BLaER1 (cell line): ENCODE measurements at regions not wholly inside any gene's neighbourhood (a gene's known extent, or its start where the extent isn't known, plus 50 kb on each side); places are given as distances from the start of the nearest gene placed in this dataset.

ENCODE experiments used
- H3K27ac ChIP-seq: shearing (Covaris generic); formaldehyde crosslinking; 2 replicates; pipeline ENCODE4 v1.8.1; 2022
- H3K27me3 ChIP-seq: shearing (Covaris generic); formaldehyde crosslinking; 2 replicates; pipeline ENCODE4 v1.8.1; 2022
- H3K36me3 ChIP-seq: shearing (Covaris generic); formaldehyde crosslinking; 2 replicates; pipeline ENCODE4 v1.8.1; 2022
- H3K4me1 ChIP-seq: shearing (Covaris generic); formaldehyde crosslinking; 2 replicates; pipeline ENCODE4 v1.8.1; 2022
- H3K4me2 ChIP-seq: shearing (Covaris generic); formaldehyde crosslinking; 2 replicates; pipeline ENCODE4 v1.8.1; 2022
- H3K4me3 ChIP-seq: shearing (Covaris generic); formaldehyde crosslinking; 2 replicates; pipeline ENCODE4 v1.8.1; 2022
- H3K9ac ChIP-seq: shearing (Covaris generic); formaldehyde crosslinking; 2 replicates; pipeline ENCODE4 v1.8.1; 2022
- H3K9me3 ChIP-seq: shearing (Covaris generic); formaldehyde crosslinking; 2 replicates; pipeline ENCODE4 v1.8.1; 2022
- H4K20me1 ChIP-seq: shearing (Covaris generic); formaldehyde crosslinking; 2 replicates; pipeline ENCODE4 v1.8.1; 2022
- Cebpa-rat ChIP-seq: shearing (Covaris generic); IDR thresholded peaks from 2 replicates; pipeline ENCODE4 v1.8.1; 2022

- H3K4me3 ChIP-seq, result no peak overlapping the region
- H3K4me1 ChIP-seq, result no peaks in the 10 kb centered on the region
- no peak overlapping the region for H3K27ac ChIP-seq
- H3K27me3 ChIP-seq, result no peaks in the 10 kb centered on the region
- no peak overlapping the region for H3K4me2 ChIP-seq
- no peaks in the 10 kb centered on the region for H4K20me1 ChIP-seq
- H3K9me3 ChIP-seq, result no peaks in the 10 kb centered on the region
- H3K9ac ChIP-seq, result no peak overlapping the region
- TF ChIP-seq Cebpa-rat, result no peak
- no peaks in the 10 kb centered on the region for H3K36me3 ChIP-seq
These were observed 154.5 kb upstream of the PKN2 start for GRCh38 chr1:88529581-88529980.

GRCh38 chr1:88530246-88530645 is 153.8 kb upstream of the PKN2 start:
- Histone ChIP-seq H3K36me3 (no peaks in the 10 kb centered on the region), H3K27ac (no peak overlapping the region), H3K4me2 (no peak overlapping the region), H3K27me3 (no peaks in the 10 kb centered on the region), H3K4me3 (no peak overlapping the region), H3K9ac (no peak overlapping the region), H4K20me1 (no peaks in the 10 kb centered on the region), H3K9me3 (no peaks in the 10 kb centered on the region), H3K4me1 (no peaks in the 10 kb centered on the region)
- TF ChIP-seq Cebpa-rat, result no peak

- no peak overlapping the region for H3K4me3 ChIP-seq
- H3K4me1 ChIP-seq, result no peaks in the 10 kb centered on the region
- H3K27me3 ChIP-seq, result no peaks in the 10 kb centered on the region
- H3K4me2 ChIP-seq, result no peak overlapping the region
- no peaks in the 10 kb centered on the region for H4K20me1 ChIP-seq
- no peaks in the 10 kb centered on the region for H3K9me3 ChIP-seq
- no peaks in the 10 kb centered on the region for H3K36me3 ChIP-seq
- no peak overlapping the region for H3K9ac ChIP-seq
- no peak for TF ChIP-seq Cebpa-rat
- no peak overlapping the region for H3K27ac ChIP-seq
These were observed 146.3 kb upstream of the PKN2 start for GRCh38 chr1:88537787-88538186.

GRCh38 chr1:88538222-88538899 is 145.7 kb upstream of the PKN2 start:
- H3K27me3 ChIP-seq, result no peaks in the 10 kb centered on the region
- TF ChIP-seq Cebpa-rat, result no peak
- no peak overlapping the region for H3K9ac ChIP-seq
- H3K4me3 ChIP-seq, result no peak overlapping the region
- H3K4me2 ChIP-seq, result no peak overlapping the region
- no peaks in the 10 kb centered on the region for H4K20me1 ChIP-seq
- no peaks in the 10 kb centered on the region for H3K36me3 ChIP-seq
- no peaks in the 10 kb centered on the region for H3K9me3 ChIP-seq
- H3K27ac ChIP-seq, result no peak overlapping the region
- no peaks in the 10 kb centered on the region for H3K4me1 ChIP-seq

- Histone ChIP-seq H3K36me3 (no peaks in the 10 kb centered on the region), H4K20me1 (no peaks in the 10 kb centered on the region), H3K9ac (no peak overlapping the region), H3K4me3 (no peak overlapping the region), H3K4me1 (no peaks in the 10 kb centered on the region), H3K4me2 (no peak overlapping the region), H3K27me3 (no peaks in the 10 kb centered on the region), H3K27ac (no peak overlapping the region), H3K9me3 (no peaks in the 10 kb centered on the region)
- no peak for TF ChIP-seq Cebpa-rat
These were observed 143.8 kb upstream of the PKN2 start for GRCh38 chr1:88540255-88540654.

- no peaks in the 10 kb centered on the region for H4K20me1 ChIP-seq
- H3K4me2 ChIP-seq, result no peak overlapping the region
- H3K4me1 ChIP-seq, result no peaks in the 10 kb centered on the region
- no peak overlapping the region for H3K9ac ChIP-seq
- H3K27me3 ChIP-seq, result no peaks in the 10 kb centered on the region
- H3K36me3 ChIP-seq, result no peaks in the 10 kb centered on the region
- H3K27ac ChIP-seq, result no peak overlapping the region
- no peaks in the 10 kb centered on the region for H3K9me3 ChIP-seq
- no peak overlapping the region for H3K4me3 ChIP-seq
- no peak for TF ChIP-seq Cebpa-rat
These were observed 142.5 kb upstream of the PKN2 start for GRCh38 chr1:88541596-88541995.

GRCh38 chr1:88544195-88544594 is 139.9 kb upstream of the PKN2 start:
- Histone ChIP-seq H3K4me3 (no peak overlapping the region), H3K36me3 (no peaks in the 10 kb centered on the region), H3K27ac (no peak overlapping the region), H3K4me2 (no peak overlapping the region), H4K20me1 (no peaks in the 10 kb centered on the region), H3K4me1 (no peaks in the 10 kb centered on the region), H3K9ac (no peak overlapping the region), H3K9me3 (no peaks in the 10 kb centered on the region), H3K27me3 (no peaks in the 10 kb centered on the region)
- no peak for TF ChIP-seq Cebpa-rat

- no peak overlapping the region for H3K4me3 ChIP-seq
These were observed 134.5 kb upstream of the PKN2 start for GRCh38 chr1:88549536-88549935.

GRCh38 chr1:88552226-88552625 is 131.8 kb upstream of the PKN2 start:
- H3K4me3 ChIP-seq, result no peak overlapping the region
- TF ChIP-seq Cebpa-rat, result no peak
- H3K4me1 ChIP-seq, result 0 out of 2 replicates have a peak, but pooled peaks cover 5% of the 10 kb centered on the region
- no peak overlapping the region for H3K27ac ChIP-seq
- no peaks in the 10 kb centered on the region for H3K9me3 ChIP-seq
- H4K20me1 ChIP-seq, result no peaks in the 10 kb centered on the region
- H3K9ac ChIP-seq, result no peak overlapping the region
- H3K27me3 ChIP-seq, result no peaks in the 10 kb centered on the region
- no peak overlapping the region for H3K4me2 ChIP-seq
- no peaks in the 10 kb centered on the region for H3K36me3 ChIP-seq

More at GRCh38 chr1:88549536-88549935, 134.5 kb upstream of the PKN2 start:
- Histone ChIP-seq H3K36me3 (no peaks in the 10 kb centered on the region), H3K27ac (no peak overlapping the region), H3K27me3 (no peaks in the 10 kb centered on the region), H3K4me2 (no peak overlapping the region), H3K9me3 (no peaks in the 10 kb centered on the region), H3K9ac (no peak overlapping the region), H4K20me1 (no peaks in the 10 kb centered on the region), H3K4me1 (0 out of 2 replicates have a peak, but pooled peaks cover 5% of the 10 kb centered on the region)
- no peak for TF ChIP-seq Cebpa-rat

GRCh38 chr1:88557014-88557413 is 127.1 kb upstream of the PKN2 start:
- Histone ChIP-seq H3K4me2 (no peak overlapping the region), H3K27ac (no peak overlapping the region), H4K20me1 (no peaks in the 10 kb centered on the region), H3K36me3 (no peaks in the 10 kb centered on the region), H3K27me3 (no peaks in the 10 kb centered on the region), H3K9me3 (no peaks in the 10 kb centered on the region), H3K9ac (no peak overlapping the region), H3K4me3 (no peak overlapping the region), H3K4me1 (peaks cover 8% of the 10 kb centered on the region)
- no peak for TF ChIP-seq Cebpa-rat

- Histone ChIP-seq H3K9me3 (no peaks in the 10 kb centered on the region), H3K9ac (no peak overlapping the region), H3K27me3 (no peaks in the 10 kb centered on the region), H3K4me1 (peaks cover 8% of the 10 kb centered on the region), H4K20me1 (no peaks in the 10 kb centered on the region), H3K4me3 (no peak overlapping the region), H3K4me2 (no peak overlapping the region), H3K36me3 (no peaks in the 10 kb centered on the region), H3K27ac (no peak overlapping the region)
- no peak for TF ChIP-seq Cebpa-rat
These were observed 123.5 kb upstream of the PKN2 start for GRCh38 chr1:88560621-88561020.
